ENCODE measurements at regions not wholly inside any gene's neighbourhood (a gene's known extent, or its start where the extent isn't known, plus 50 kb on each side); places are given as distances from the start of the nearest gene placed in this dataset.

GRCh38 chr10:117464176-117464575 lies 78.4 kb upstream of the EMX2 start:
- CTCF ChIA-PET (ENCODE audit: low intra/inter-chr PET ratio) = no interaction called here

More at GRCh38 chr10:117464176-117464575, 78.4 kb upstream of the EMX2 start:
- H3K27me3 ChIP-seq (ENCODE audit: control insufficient read depth in 2 of 2, insufficient read depth in 2 of 2, low read length in 2 of 2) = peaks cover 0 to 15% of the 10 kb centered on the region in 2 experiments; a peak in 2 of 5 replicates
- ATAC-seq = no peak
- no peaks in the 10 kb centered on the region for H3K9me1 ChIP-seq (ENCODE audit: control insufficient read depth, insufficient read depth, low read length)
- no peak overlapping the region for H2AFZ ChIP-seq (ENCODE audit: low read depth, low read length)
- no peak for FAIRE-seq
- DNase-seq (ENCODE audit: extremely low read depth in 1 of 4, low spot score in 3 of 4) = no peak
- intact Hi-C loops (cut with micrococcal nuclease) (no loop called here), in situ Hi-C loops (cut with MboI) (no loop called here)
- no peak overlapping the region for H3K4me3 ChIP-seq
- H3K36me3 ChIP-seq (ENCODE audit: control insufficient read depth, insufficient read depth, low read length) = no peaks in the 10 kb centered on the region
- no peak for TF ChIP-seq ZNF318 (IDR thresholded peaks at IDR 0.05; ENCODE audit: borderline replicate concordance in 1 of 2, low read depth in 1 of 2)
- TF ChIP-seq ZC3H11A (IDR thresholded peaks at IDR 0.05; ENCODE audit: low read depth, low read length) = no peak
- TF ChIP-seq ZNF584 (CRISPR knock-in tag; IDR thresholded peaks at IDR 0.05; ENCODE audit: low read depth) = no peak
- no peak for TF ChIP-seq U2AF1 (optimal IDR thresholded peaks at IDR 0.05; ENCODE audit: low read depth, low read length)
- TF ChIP-seq POU5F1 (IDR thresholded peaks at IDR 0.05; ENCODE audit: borderline replicate concordance, low read depth, low read length, partially characterized antibody) = no peak
- TF ChIP-seq CHD2 (IDR thresholded peaks at IDR 0.05; ENCODE audit: low read depth, low read length) = no peak
- TF ChIP-seq USF1 (CRISPR knock-in tag; IDR thresholded peaks at IDR 0.05) = no peak
- peaks cover 5% of the 10 kb centered on the region; the same call in 1 of the 2 replicates for H3K9me3 ChIP-seq (replicated peaks; ENCODE audit: control insufficient read depth, insufficient read depth, low read depth, low read length)
- no peaks in the 10 kb centered on the region for H3K79me2 ChIP-seq (ENCODE audit: control insufficient read depth, insufficient read depth, low read length)
- POLR2A ChIA-PET = interaction anchor here (1.2 kb wide), 1 partner anchor 13 kb away, joined by 3 read pairs; no protein-coding TSS in a partner anchor
- H3K9ac ChIP-seq (ENCODE audit: insufficient read depth in 1 of 2, low read depth in 2 of 2, low read length in 2 of 2) = no peak overlapping the region
- no TSS peak for BruUV-seq (replicated peaks)
- no peak overlapping the region for H3K27ac ChIP-seq (ENCODE audit: extremely low read depth, low read depth, low read length)
- H3K4me2 ChIP-seq (ENCODE audit: insufficient read depth, low read length) = no peak overlapping the region
- 0% methylated on average over 1 of the region's 2 CpGs for WGBS (ENCODE audit: insufficient coverage, low coverage, missing lambda C conversion rate)
- peaks cover 0 to 6% of the 10 kb centered on the region in 2 experiments; a peak in 3 of 5 replicates for H3K4me1 ChIP-seq (replicated peaks in 1 of 2; ENCODE audit: control insufficient read depth in 2 of 2, insufficient read depth in 2 of 2, low read length in 2 of 2)
- no peaks in the 10 kb centered on the region for H4K20me1 ChIP-seq (replicated peaks; ENCODE audit: control insufficient read depth, insufficient read depth, low read length)

Measured in K562 (cell line).